Testis (tissue), 2 donors: ENCODE measurements at regions not wholly inside any gene's neighbourhood (a gene's known extent, or its start where the extent isn't known, plus 50 kb on each side); places are given as distances from the start of the nearest gene placed in this dataset.

Source experiments
- CTCF ChIP-seq, 3 experiments: fragments of 450-650 bp in 2 of 3; fragments of 200-600 bp in 1 of 3; sonication (generic) in 1 of 3; IDR thresholded peaks; one replicate each; pipeline ENCODE4 v1.5.1; 2016 to 2019; ENCODE audit warnings: antibody characterized with exemption in 3 of 3, mild to moderate bottlenecking in 2 of 3, moderate library complexity in 1 of 3
- POLR2A ChIP-seq: fragments of 450-650 bp; IDR thresholded peaks from one replicate; pipeline ENCODE4 v1.6.1; 2017; ENCODE audit warnings: antibody characterized with exemption, mild to moderate bottlenecking, moderate library complexity

- TF ChIP-seq POLR2A = no peak
- TF ChIP-seq CTCF (IDR thresholded peaks at IDR 0.05) = no peak
Measured at GRCh38 chr17:71260366-71260940, 860.4 kb upstream of the SOX9 start.
